ENCODE measurements at regions not wholly inside any gene's neighbourhood (a gene's known extent, or its start where the extent isn't known, plus 50 kb on each side); places are given as distances from the start of the nearest gene placed in this dataset.

- Histone ChIP-seq H3K4me2 (replicated peaks; ENCODE audit: low read depth, low read length, poor library complexity, severe bottlenecking) (no peak overlapping the region), H3K9me3 (ENCODE audit: control extremely low read depth in 1 of 3, control insufficient read depth in 2 of 3, insufficient read depth in 1 of 3, low read length in 2 of 3) (no peaks in the 10 kb centered on the region), H3K27ac (ENCODE audit: low read length in 2 of 2) (no peak overlapping the region), H3K36me3 (replicated peaks in 1 of 2; ENCODE audit: control extremely low read depth in 1 of 2, control insufficient read depth in 1 of 2, extremely low read depth in 1 of 2, insufficient read depth in 2 of 2, low read length in 1 of 2) (no peaks in the 10 kb centered on the region), H3K27me3 (replicated peaks in 1 of 4; ENCODE audit: control extremely low read depth in 1 of 4, control insufficient read depth in 3 of 4, insufficient read depth in 4 of 4, low read length in 3 of 4) (no peaks in the 10 kb centered on the region), H4K20me1 (ENCODE audit: control insufficient read depth, insufficient read depth, low read length, poor library complexity, severe bottlenecking) (no peaks in the 10 kb centered on the region), H3K79me2 (ENCODE audit: control insufficient read depth, insufficient read depth, low read length) (no peaks in the 10 kb centered on the region), H3K9ac (ENCODE audit: low read length) (no peak overlapping the region), H3K4me1 (ENCODE audit: control insufficient read depth in 2 of 2, insufficient read depth in 2 of 2, low read length in 2 of 2) (no peaks in the 10 kb centered on the region), H2AFZ (ENCODE audit: insufficient read depth, low read depth, low read length, poor library complexity, severe bottlenecking) (no peak overlapping the region), H3K4me3 (ENCODE audit: control extremely low read depth in 1 of 5, extremely low read depth in 1 of 5, insufficient read depth in 1 of 5, low read depth in 2 of 5, low read length in 4 of 5) (no peak overlapping the region)
- Mint-ChIP-seq H3K4me3 (no peak overlapping the region), H3K9me3 (ENCODE audit: insufficient read depth) (peaks cover 6% of the 10 kb centered on the region), H3K27ac (no peak overlapping the region), H3K4me1 (no peaks in the 10 kb centered on the region), H3K27me3 (no peaks in the 10 kb centered on the region)
- WGBS (ENCODE audit: insufficient coverage): no CpG with 5 or more reads among the region's 6 CpGs
- intact Hi-C loops (cut with micrococcal nuclease): no loop called here
- ChIA-PET CTCF (no interaction called here), POLR2A (no interaction called here)
- DNase-seq (no peak), ATAC-seq (ENCODE audit: low read depth) (no peak)
- TF ChIP-seq CTCF (IDR thresholded peaks at IDR 0.05) (no peak), EZH2 (IDR thresholded peaks at IDR 0.05; ENCODE audit: borderline replicate concordance, insufficient read depth, low read depth, low read length, poor library complexity, severe bottlenecking) (no peak)
These were observed 577.7 kb upstream of the NOVA1 start for GRCh38 chr14:27175489-27175888.

DNA sequence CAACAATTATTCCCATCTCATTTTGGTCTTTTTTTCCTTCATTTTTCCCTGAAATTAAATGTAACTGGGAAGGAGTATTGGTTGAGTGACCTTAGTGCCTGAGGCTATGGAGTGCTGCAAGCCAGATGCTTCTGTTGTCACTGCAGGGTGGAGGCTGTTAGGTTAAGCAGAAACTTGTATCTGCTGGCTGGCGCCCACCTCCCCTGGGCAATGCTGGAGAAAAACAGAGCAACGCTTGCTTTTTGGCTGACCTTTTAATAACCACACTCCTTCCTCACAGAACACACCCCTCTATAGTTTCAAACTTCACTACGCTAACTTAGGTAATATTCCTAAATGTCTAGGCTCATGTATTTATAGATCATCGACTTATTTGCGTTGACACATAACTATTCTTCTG is 583.5 kb upstream of the NOVA1 start:
- POLR2A ChIA-PET: no interaction called here

More for the DNA sequence above, 583.5 kb upstream of the NOVA1 start:
- DNase-seq: no peak
- Mint-ChIP-seq H3K4me3 (no peak overlapping the region), H3K27me3 (no peaks in the 10 kb centered on the region), H3K9me3 (ENCODE audit: insufficient read depth) (peaks cover 2% of the 10 kb centered on the region), H3K27ac (no peak overlapping the region), H3K4me1 (no peaks in the 10 kb centered on the region)
- TF ChIP-seq CTCF (IDR thresholded peaks at IDR 0.05): no peak
- no peak for TF ChIP-seq EZH2 (IDR thresholded peaks at IDR 0.05; ENCODE audit: borderline replicate concordance, insufficient read depth, low read depth, low read length, poor library complexity, severe bottlenecking)
- H3K36me3 ChIP-seq (replicated peaks in 1 of 2; ENCODE audit: control extremely low read depth in 1 of 2, control insufficient read depth in 1 of 2, extremely low read depth in 1 of 2, insufficient read depth in 2 of 2, low read length in 1 of 2): no peaks in the 10 kb centered on the region
- WGBS (ENCODE audit: insufficient coverage): 80% methylated on average over 1 of the region's 5 CpGs
- no peaks in the 10 kb centered on the region for H3K9me3 ChIP-seq (ENCODE audit: control extremely low read depth in 1 of 3, control insufficient read depth in 2 of 3, insufficient read depth in 1 of 3, low read length in 2 of 3)
- no peak overlapping the region for H3K9ac ChIP-seq (ENCODE audit: low read length)
- no peak for ATAC-seq (ENCODE audit: low read depth)
- no peak overlapping the region for H2AFZ ChIP-seq (ENCODE audit: insufficient read depth, low read depth, low read length, poor library complexity, severe bottlenecking)
- no peak overlapping the region for H3K4me3 ChIP-seq (ENCODE audit: control extremely low read depth in 1 of 5, extremely low read depth in 1 of 5, insufficient read depth in 1 of 5, low read depth in 2 of 5, low read length in 4 of 5)
- CTCF ChIA-PET: no interaction called here
- H4K20me1 ChIP-seq (ENCODE audit: control insufficient read depth, insufficient read depth, low read length, poor library complexity, severe bottlenecking): no peaks in the 10 kb centered on the region
- intact Hi-C loops (cut with micrococcal nuclease): no loop called here
- no peaks in the 10 kb centered on the region for H3K79me2 ChIP-seq (ENCODE audit: control insufficient read depth, insufficient read depth, low read length)
- H3K4me2 ChIP-seq (replicated peaks; ENCODE audit: low read depth, low read length, poor library complexity, severe bottlenecking): no peak overlapping the region
- H3K4me1 ChIP-seq (ENCODE audit: control insufficient read depth in 2 of 2, insufficient read depth in 2 of 2, low read length in 2 of 2): no peaks in the 10 kb centered on the region
- no peak overlapping the region for H3K27ac ChIP-seq (ENCODE audit: low read length in 2 of 2)
- no peaks in the 10 kb centered on the region for H3K27me3 ChIP-seq (replicated peaks in 1 of 4; ENCODE audit: control extremely low read depth in 1 of 4, control insufficient read depth in 3 of 4, insufficient read depth in 4 of 4, low read length in 3 of 4)
